ENCODE measurements at regions not wholly inside any gene's neighbourhood (a gene's known extent, or its start where the extent isn't known, plus 50 kb on each side); places are given as distances from the start of the nearest gene placed in this dataset.

DNA sequence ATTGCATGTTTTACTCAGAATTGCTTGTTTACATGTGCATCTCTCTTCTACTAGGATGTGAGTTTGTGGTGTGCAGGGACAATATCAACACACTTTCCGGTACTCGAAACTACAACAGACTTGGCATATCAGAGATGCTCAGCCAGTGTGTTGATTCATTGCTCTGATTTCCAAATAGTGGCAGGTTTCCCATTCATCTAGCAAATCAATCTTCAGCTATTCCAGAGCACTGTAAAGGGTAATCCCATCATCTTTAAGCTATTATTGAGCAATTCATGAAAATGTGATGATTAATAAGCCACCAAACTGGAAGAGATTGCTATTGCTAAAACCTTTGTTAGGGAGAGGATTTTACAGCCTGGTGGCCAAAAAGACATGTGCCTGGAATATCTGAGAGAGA is 574.2 kb upstream of the CPEB2 start:
- no peak for TF ChIP-seq POLR2A (IDR thresholded peaks at IDR 0.05)
- TF ChIP-seq, protein P1, sequence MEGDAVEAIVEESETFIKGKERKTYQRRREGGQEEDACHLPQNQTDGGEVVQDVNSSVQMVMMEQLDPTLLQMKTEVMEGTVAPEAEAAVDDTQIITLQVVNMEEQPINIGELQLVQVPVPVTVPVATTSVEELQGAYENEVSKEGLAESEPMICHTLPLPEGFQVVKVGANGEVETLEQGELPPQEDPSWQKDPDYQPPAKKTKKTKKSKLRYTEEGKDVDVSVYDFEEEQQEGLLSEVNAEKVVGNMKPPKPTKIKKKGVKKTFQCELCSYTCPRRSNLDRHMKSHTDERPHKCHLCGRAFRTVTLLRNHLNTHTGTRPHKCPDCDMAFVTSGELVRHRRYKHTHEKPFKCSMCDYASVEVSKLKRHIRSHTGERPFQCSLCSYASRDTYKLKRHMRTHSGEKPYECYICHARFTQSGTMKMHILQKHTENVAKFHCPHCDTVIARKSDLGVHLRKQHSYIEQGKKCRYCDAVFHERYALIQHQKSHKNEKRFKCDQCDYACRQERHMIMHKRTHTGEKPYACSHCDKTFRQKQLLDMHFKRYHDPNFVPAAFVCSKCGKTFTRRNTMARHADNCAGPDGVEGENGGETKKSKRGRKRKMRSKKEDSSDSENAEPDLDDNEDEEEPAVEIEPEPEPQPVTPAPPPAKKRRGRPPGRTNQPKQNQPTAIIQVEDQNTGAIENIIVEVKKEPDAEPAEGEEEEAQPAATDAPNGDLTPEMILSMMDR (IDR thresholded peaks at IDR 0.05 in 8 of 11, conservative IDR thresholded peaks at IDR 0.05 in 3 of 11): no peak
- no peak for TF ChIP-seq POLR2AphosphoS5 (IDR thresholded peaks at IDR 0.05)

Data from spleen (tissue), 7 donors.